CD4-positive, alpha-beta T cell treated with Interleukin-15 for 1 hour (primary cell): ENCODE measurements at regions not wholly inside any gene's neighbourhood (a gene's known extent, or its start where the extent isn't known, plus 50 kb on each side); places are given as distances from the start of the nearest gene placed in this dataset.
A peak's percentile ranks its signal among the peaks of the same experiment; 100 is the strongest.
"Not testable (repeated sequence)": the region's sequence is repeated elsewhere in the genome, so short reads cannot be mapped to it uniquely, and the experiment has no call there.

Experiments
- DNase-seq: peaks from one replicate; pipeline ENCODE4 v3.0.0-alpha.2; 2020

- DNase-seq, result no peak
Measured at GRCh38 chr3:177764933-177765332, 567.7 kb upstream of the TBL1XR1 start.

GRCh38 chr3:177770383-177771230, 573.3 kb upstream of the TBL1XR1 start:
- DNase-seq, result no peak

- no peak for DNase-seq
Measured at GRCh38 chr3:177771780-177772179, 574.5 kb upstream of the TBL1XR1 start.

- no peak for DNase-seq
Measured at GRCh38 chr3:177772908-177773557, 575.8 kb upstream of the TBL1XR1 start.

GRCh38 chr3:177773717-177774116, 576.4 kb upstream of the TBL1XR1 start:
- no peak for DNase-seq

- DNase-seq, result no peak
Measured at GRCh38 chr3:177776661-177777101, 579.4 kb upstream of the TBL1XR1 start.

GRCh38 chr3:177777699-177778098, 580.4 kb upstream of the TBL1XR1 start:
- DNase-seq, result peak; percentile 33

- DNase-seq, result no peak
Measured at GRCh38 chr3:177778633-177779032, 581.4 kb upstream of the TBL1XR1 start.

- no peak for DNase-seq
Measured at GRCh38 chr3:177781686-177782161, 584.4 kb upstream of the TBL1XR1 start.

GRCh38 chr3:177783338-177783737, 586.1 kb upstream of the TBL1XR1 start:
- DNase-seq, result no peak

- DNase-seq, result no peak
Measured at GRCh38 chr3:177783767-177784166, 586.5 kb upstream of the TBL1XR1 start.

- no peak for DNase-seq
Measured at GRCh38 chr3:177787279-177788041, 590.2 kb upstream of the TBL1XR1 start.

- DNase-seq, result no peak
Measured at GRCh38 chr3:177789500-177789899, 592.2 kb upstream of the TBL1XR1 start.

GRCh38 chr3:177792311-177793030, 595.2 kb upstream of the TBL1XR1 start:
- DNase-seq, result no peak

- DNase-seq, result no peak
Measured at GRCh38 chr3:177793451-177793850, 596.2 kb upstream of the TBL1XR1 start.

GRCh38 chr3:177795216-177795615, 597.9 kb upstream of the TBL1XR1 start:
- DNase-seq, result no peak

- DNase-seq, result no peak
Measured at GRCh38 chr3:177795859-177796258, 598.6 kb upstream of the TBL1XR1 start.

GRCh38 chr3:177800147-177800546, 602.9 kb upstream of the TBL1XR1 start:
- not testable (repeated sequence) for DNase-seq

- DNase-seq, result no peak
Measured at GRCh38 chr3:177800561-177800960, 603.3 kb upstream of the TBL1XR1 start.

GRCh38 chr3:177802151-177802900, 605.0 kb upstream of the TBL1XR1 start:
- DNase-seq, result no peak

GRCh38 chr3:177803500-177803899, 606.2 kb upstream of the TBL1XR1 start:
- DNase-seq, result no peak

- no peak for DNase-seq
Measured at GRCh38 chr3:177804032-177804431, 606.8 kb upstream of the TBL1XR1 start.
